ENCODE measurements at regions not wholly inside any gene's neighbourhood (a gene's known extent, or its start where the extent isn't known, plus 50 kb on each side); places are given as distances from the start of the nearest gene placed in this dataset.

- in situ Hi-C loops (cut with MboI) (no loop called here), intact Hi-C loops (cut with micrococcal nuclease; ENCODE audit: unreplicated experiment) (no loop called here)
- no peak overlapping the region for H2AFZ ChIP-seq (ENCODE audit: control insufficient read depth, low read depth, low read length)
- ATAC-seq: no peak
- 63% methylated on average over 1 of the region's 1 CpG for WGBS (ENCODE audit: insufficient coverage, insufficient replicate concordance, low lambda C conversion rate, missing lambda C conversion rate)
- H3K79me2 ChIP-seq (ENCODE audit: control insufficient read depth, insufficient read depth, low read length): no peaks in the 10 kb centered on the region
- H3K4me3 ChIP-seq: no peak overlapping the region
- ChIA-PET RAD21 (ENCODE audit: unreplicated experiment) (no interaction called here), CTCF (no interaction called here), POLR2A (no interaction called here), SMC1A (ENCODE audit: uncharacterized antibody, unreplicated experiment) (no interaction called here)
- no peaks in the 10 kb centered on the region for H4K20me1 ChIP-seq (ENCODE audit: control insufficient read depth, insufficient read depth)
- no peak overlapping the region for H3K4me2 ChIP-seq (ENCODE audit: control insufficient read depth, insufficient read depth)
- no peaks in the 10 kb centered on the region for H3K4me1 ChIP-seq (ENCODE audit: control insufficient read depth, insufficient read depth, low read length)
- H3K27ac ChIP-seq (ENCODE audit: control insufficient read depth, insufficient read depth): no peak overlapping the region
- no peaks in the 10 kb centered on the region for H3K9me3 ChIP-seq (replicated peaks; ENCODE audit: control insufficient read depth, insufficient read depth, low read length)
- H3K9ac ChIP-seq (ENCODE audit: control insufficient read depth, insufficient read depth, low read length): no peak overlapping the region
- no peaks in the 10 kb centered on the region for H3K36me3 ChIP-seq (ENCODE audit: control insufficient read depth in 2 of 2, insufficient read depth in 2 of 2, low read length in 1 of 2)
- no peaks in the 10 kb centered on the region for H3K27me3 ChIP-seq (replicated peaks in 1 of 2; ENCODE audit: control insufficient read depth in 2 of 2, insufficient read depth in 2 of 2, low read length in 1 of 2)
- no peak for FAIRE-seq
- no peak for TF ChIP-seq BHLHE40 (IDR thresholded peaks at IDR 0.05; ENCODE audit: borderline replicate concordance in 1 of 2, low read depth in 2 of 2, low read length in 1 of 2)
- no peak for TF ChIP-seq CREB1 (IDR thresholded peaks at IDR 0.05; ENCODE audit: low read depth)
- no peak for TF ChIP-seq YBX1 (IDR thresholded peaks at IDR 0.05)
- no peak for TF ChIP-seq BMI1 (IDR thresholded peaks at IDR 0.05; ENCODE audit: borderline replicate concordance)
- TF ChIP-seq ZNF274 (IDR thresholded peaks at IDR 0.05; ENCODE audit: insufficient read depth, insufficient read length): no peak
- DNase-seq (ENCODE audit: low read depth, low spot score): no peak
- BruUV-seq (replicated peaks): no TSS peak
Observed at GRCh38 chr4:129675036-129675435, 579.1 kb downstream of the C4orf33 start.

- intact Hi-C loops (cut with micrococcal nuclease; ENCODE audit: unreplicated experiment) (no loop called here), in situ Hi-C loops (cut with MboI) (no loop called here)
- WGBS (ENCODE audit: insufficient coverage, insufficient replicate concordance, low lambda C conversion rate, missing lambda C conversion rate): 65% methylated on average over 3 of the region's 4 CpGs
- RAD21 ChIA-PET (ENCODE audit: unreplicated experiment): no interaction called here
- SMC1A ChIA-PET (ENCODE audit: uncharacterized antibody, unreplicated experiment): no interaction called here
- H3K27me3 ChIP-seq (replicated peaks in 1 of 2; ENCODE audit: control insufficient read depth in 2 of 2, insufficient read depth in 2 of 2, low read length in 1 of 2): no peaks in the 10 kb centered on the region
- DNase-seq (ENCODE audit: low read depth, low spot score): no peak
- POLR2A ChIA-PET: no interaction called here
- ATAC-seq: no peak
- CTCF ChIA-PET: no interaction called here
- no peak for FAIRE-seq
- H4K20me1 ChIP-seq (ENCODE audit: control insufficient read depth, insufficient read depth): no peaks in the 10 kb centered on the region
- no peak overlapping the region for H2AFZ ChIP-seq (ENCODE audit: control insufficient read depth, low read depth, low read length)
- BruUV-seq (replicated peaks): no TSS peak
- H3K9ac ChIP-seq (ENCODE audit: control insufficient read depth, insufficient read depth, low read length): no peak overlapping the region
- no peaks in the 10 kb centered on the region for H3K36me3 ChIP-seq (ENCODE audit: control insufficient read depth in 2 of 2, insufficient read depth in 2 of 2, low read length in 1 of 2)
- H3K4me2 ChIP-seq (ENCODE audit: control insufficient read depth, insufficient read depth): no peak overlapping the region
- no peaks in the 10 kb centered on the region for H3K4me1 ChIP-seq (ENCODE audit: control insufficient read depth, insufficient read depth, low read length)
- H3K9me3 ChIP-seq (replicated peaks; ENCODE audit: control insufficient read depth, insufficient read depth, low read length): no peaks in the 10 kb centered on the region
- no peaks in the 10 kb centered on the region for H3K79me2 ChIP-seq (ENCODE audit: control insufficient read depth, insufficient read depth, low read length)
- H3K27ac ChIP-seq (ENCODE audit: control insufficient read depth, insufficient read depth): no peak overlapping the region
- no peak overlapping the region for H3K4me3 ChIP-seq
- no peak for TF ChIP-seq E2F8 (IDR thresholded peaks at IDR 0.05; ENCODE audit: low read depth, partially characterized antibody)
- no peak for TF ChIP-seq CREM (IDR thresholded peaks at IDR 0.05; ENCODE audit: low read depth)
- no peak for TF ChIP-seq ATF2 (IDR thresholded peaks at IDR 0.05; ENCODE audit: low read length)
- no peak for TF ChIP-seq NFYA (IDR thresholded peaks at IDR 0.05; ENCODE audit: borderline replicate concordance, low read depth, low read length)
- TF ChIP-seq ESRRA (IDR thresholded peaks at IDR 0.05; ENCODE audit: low read length): no peak
- TF ChIP-seq FOS (IDR thresholded peaks at IDR 0.05; ENCODE audit: borderline replicate concordance, extremely low read depth, insufficient read length): no peak
- no peak for TF ChIP-seq MEF2A (IDR thresholded peaks at IDR 0.05; ENCODE audit: insufficient read depth, low read depth, low read length)
- no peak for TF ChIP-seq PAX5 (IDR thresholded peaks at IDR 0.05; ENCODE audit: borderline replicate concordance, low read depth, low read length)
- no peak for TF ChIP-seq IKZF2 (IDR thresholded peaks at IDR 0.05)
- TF ChIP-seq POLR2AphosphoS2 (IDR thresholded peaks at IDR 0.05; ENCODE audit: low read depth, low read length): no peak
Observed at GRCh38 chr4:129676934-129677333, 581.0 kb downstream of the C4orf33 start.

Data from GM12878 (cell line).